WTC11 (cell line): ENCODE measurements at regions not wholly inside any gene's neighbourhood (a gene's known extent, or its start where the extent isn't known, plus 50 kb on each side); places are given as distances from the start of the nearest gene placed in this dataset.

Experiments
- ATAC-seq: fragments of 200-7000 bp; cut with Tn5 transposase; 2 replicates; pipeline ENCODE4 v1.10.0; 2021; ENCODE audit warnings: mild to moderate bottlenecking, moderate library complexity
- CTCF ChIA-PET: fragments of 300-600 bp; sonication (Branson Sonifier 250); formaldehyde crosslinking; loops from one replicate; lab custom pipeline; 2021; ENCODE audit warnings: antibody characterized with exemption; lab: Charles Lee
- POLR2A ChIA-PET: fragments of 350-600 bp; sonication (Branson Sonifier 250); formaldehyde crosslinking; loops from one replicate; lab custom pipeline; 2021; ENCODE audit warnings: antibody characterized with exemption; lab: Charles Lee
- DNase-seq: peaks from one replicate; pipeline ENCODE4 v3.0.0; 2021; ENCODE audit warnings: low spot score
- H3K27ac Mint-ChIP-seq: 2 replicates; pipeline ENCODE4 v1.8.0; 2021; ENCODE audit warnings: mixed read lengths
- H3K27me3 Mint-ChIP-seq: 2 replicates; pipeline ENCODE4 v1.8.0; 2021; ENCODE audit warnings: low read depth, mild to moderate bottlenecking, moderate library complexity, mixed read lengths
- H3K36me3 Mint-ChIP-seq: 2 replicates; pipeline ENCODE4 v1.8.0; 2021; ENCODE audit warnings: mixed read lengths
- H3K4me1 Mint-ChIP-seq: 2 replicates; pipeline ENCODE4 v1.8.0; 2022; ENCODE audit warnings: mixed read lengths
- H3K4me3 Mint-ChIP-seq: 2 replicates; pipeline ENCODE4 v1.8.0; 2021; ENCODE audit warnings: mild to moderate bottlenecking, moderate library complexity, mixed read lengths
- H3K9me3 Mint-ChIP-seq: 2 replicates; pipeline ENCODE4 v1.8.0; 2021; ENCODE audit warnings: mixed read lengths
- CREB1 ChIP-seq: sonication (generic); formaldehyde crosslinking; IDR thresholded peaks from 2 replicates; pipeline ENCODE4 v1.8.0; 2023; ENCODE audit warnings: mild to moderate bottlenecking, missing genetic modification reagents
- CTCF ChIP-seq: fragments of 200-600 bp; IDR thresholded peaks from 2 replicates; pipeline ENCODE4 v1.8.0; 2022; ENCODE audit warnings: antibody characterized with exemption
- EMX1 ChIP-seq: fragments of 250-450 bp; sonication (Bioruptor Pico); IDR thresholded peaks from 2 replicates; pipeline ENCODE4 v1.8.0; 2021; ENCODE audit warnings: mild to moderate bottlenecking
- GABPB1 ChIP-seq: sonication (generic); formaldehyde crosslinking; IDR thresholded peaks from 2 replicates; pipeline ENCODE4 v1.8.1; 2023; ENCODE audit warnings: mild to moderate bottlenecking, missing genetic modification reagents
- GTF2I ChIP-seq: fragments of 250-450 bp; sonication (Bioruptor Pico); conservative IDR thresholded peaks from 2 replicates; pipeline ENCODE4 v1.4.0; 2021; ENCODE audit warnings: mild to moderate bottlenecking
- JUN ChIP-seq: sonication (generic); formaldehyde crosslinking; IDR thresholded peaks from 2 replicates; pipeline ENCODE4 v1.8.0; 2023; ENCODE audit warnings: mild to moderate bottlenecking, missing genetic modification reagents
- NR1H2 ChIP-seq: sonication (generic); formaldehyde crosslinking; IDR thresholded peaks from 2 replicates; pipeline ENCODE4 v1.9.0; 2021; ENCODE audit warnings: mild to moderate bottlenecking, moderate library complexity, missing genetic modification reagents
- PRDM15 ChIP-seq: sonication (generic); formaldehyde crosslinking; IDR thresholded peaks from 2 replicates; pipeline ENCODE4 v1.8.0; 2022; ENCODE audit warnings: missing genetic modification reagents
- PRRX2 ChIP-seq: fragments of 250-450 bp; sonication (Bioruptor Pico); IDR thresholded peaks from 2 replicates; pipeline ENCODE4 v1.8.0; 2021; ENCODE audit warnings: mild to moderate bottlenecking
- SP1 ChIP-seq: sonication (generic); formaldehyde crosslinking; conservative IDR thresholded peaks from 2 replicates; pipeline ENCODE4 v1.8.1; 2022; ENCODE audit warnings: missing genetic modification reagents
- TCF7 ChIP-seq: sonication (generic); formaldehyde crosslinking; IDR thresholded peaks from 2 replicates; pipeline ENCODE4 v1.8.0; 2022; ENCODE audit warnings: mild to moderate bottlenecking, low read depth, missing genetic modification reagents, moderate library complexity
- TEAD1 ChIP-seq: sonication (generic); formaldehyde crosslinking; IDR thresholded peaks from 2 replicates; pipeline ENCODE4 v1.8.0; 2022; ENCODE audit warnings: mild to moderate bottlenecking, missing genetic modification reagents
- TEAD4 ChIP-seq: sonication (generic); formaldehyde crosslinking; IDR thresholded peaks from 2 replicates; pipeline ENCODE4 v1.8.0; 2022; ENCODE audit warnings: mild to moderate bottlenecking, missing genetic modification reagents
- ZBTB21 ChIP-seq: sonication (generic); formaldehyde crosslinking; IDR thresholded peaks from 2 replicates; pipeline ENCODE4 v1.8.1; 2023; ENCODE audit warnings: mild to moderate bottlenecking, missing genetic modification reagents, borderline replicate concordance
- ZNF138 ChIP-seq: sonication (generic); formaldehyde crosslinking; conservative IDR thresholded peaks from 2 replicates; pipeline ENCODE4 v1.8.1; 2022; ENCODE audit warnings: mild to moderate bottlenecking, moderate library complexity, missing genetic modification reagents
- ZNF423 ChIP-seq: fragments of 250-450 bp; sonication (Bioruptor Pico); IDR thresholded peaks from 2 replicates; pipeline ENCODE4 v2.1.2; 2022; ENCODE audit warnings: mild to moderate bottlenecking, moderate library complexity
- ZNF671 ChIP-seq: fragments of 250-450 bp; sonication (Bioruptor Pico); IDR thresholded peaks from 2 replicates; pipeline ENCODE4 v1.8.0; 2021; ENCODE audit warnings: mild to moderate bottlenecking
- TF ChIP-seq, protein P1 (sequence below): sonication (generic); formaldehyde crosslinking; IDR thresholded peaks from 2 replicates; pipeline ENCODE4 v1.8.0; 2023; ENCODE audit warnings: mild to moderate bottlenecking, missing genetic modification reagents
- TF ChIP-seq, protein P2 (sequence below): sonication (generic); formaldehyde crosslinking; IDR thresholded peaks from 2 replicates; pipeline ENCODE4 v1.8.1; 2022; ENCODE audit warnings: mild to moderate bottlenecking, moderate library complexity, missing genetic modification reagents
- TF ChIP-seq, protein P3 (sequence below): sonication (generic); formaldehyde crosslinking; IDR thresholded peaks from 2 replicates; pipeline ENCODE4 v1.8.0; 2022; ENCODE audit warnings: mild to moderate bottlenecking, missing genetic modification reagents
- TF ChIP-seq, protein P4 (sequence below): fragments of 250-450 bp; sonication (Bioruptor Pico); IDR thresholded peaks from 2 replicates; pipeline ENCODE4 v1.9.0; 2021; ENCODE audit warnings: mild to moderate bottlenecking, borderline replicate concordance

DNA sequence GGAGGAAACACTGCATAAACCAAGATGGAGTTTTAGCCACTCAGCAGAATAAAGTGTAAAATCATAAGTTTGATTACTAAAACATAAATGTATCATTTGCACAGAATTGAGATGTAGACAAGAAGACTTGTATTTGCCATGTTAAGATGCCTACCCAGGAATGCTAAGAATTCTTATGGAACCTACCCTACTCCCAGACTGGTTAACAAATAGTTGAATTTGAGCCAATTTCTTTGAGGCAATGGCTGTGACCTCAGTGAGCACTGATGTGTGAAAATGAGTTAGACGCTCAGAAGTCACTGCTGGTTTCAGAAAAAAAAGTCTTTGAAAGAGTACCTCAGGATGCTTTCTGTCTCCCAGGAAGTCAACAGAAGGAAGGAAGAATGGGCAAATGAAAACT, 95.6 kb downstream of the ESM1 start (continued):
- TF ChIP-seq, protein P1, sequence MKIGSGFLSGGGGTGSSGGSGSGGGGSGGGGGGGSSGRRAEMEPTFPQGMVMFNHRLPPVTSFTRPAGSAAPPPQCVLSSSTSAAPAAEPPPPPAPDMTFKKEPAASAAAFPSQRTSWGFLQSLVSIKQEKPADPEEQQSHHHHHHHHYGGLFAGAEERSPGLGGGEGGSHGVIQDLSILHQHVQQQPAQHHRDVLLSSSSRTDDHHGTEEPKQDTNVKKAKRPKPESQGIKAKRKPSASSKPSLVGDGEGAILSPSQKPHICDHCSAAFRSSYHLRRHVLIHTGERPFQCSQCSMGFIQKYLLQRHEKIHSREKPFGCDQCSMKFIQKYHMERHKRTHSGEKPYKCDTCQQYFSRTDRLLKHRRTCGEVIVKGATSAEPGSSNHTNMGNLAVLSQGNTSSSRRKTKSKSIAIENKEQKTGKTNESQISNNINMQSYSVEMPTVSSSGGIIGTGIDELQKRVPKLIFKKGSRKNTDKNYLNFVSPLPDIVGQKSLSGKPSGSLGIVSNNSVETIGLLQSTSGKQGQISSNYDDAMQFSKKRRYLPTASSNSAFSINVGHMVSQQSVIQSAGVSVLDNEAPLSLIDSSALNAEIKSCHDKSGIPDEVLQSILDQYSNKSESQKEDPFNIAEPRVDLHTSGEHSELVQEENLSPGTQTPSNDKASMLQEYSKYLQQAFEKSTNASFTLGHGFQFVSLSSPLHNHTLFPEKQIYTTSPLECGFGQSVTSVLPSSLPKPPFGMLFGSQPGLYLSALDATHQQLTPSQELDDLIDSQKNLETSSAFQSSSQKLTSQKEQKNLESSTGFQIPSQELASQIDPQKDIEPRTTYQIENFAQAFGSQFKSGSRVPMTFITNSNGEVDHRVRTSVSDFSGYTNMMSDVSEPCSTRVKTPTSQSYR (CRISPR knock-in tag), result no peak
- no peak for TF ChIP-seq PRRX2 (CRISPR knock-in tag)
- TF ChIP-seq CREB1 (CRISPR knock-in tag), result no peak

- Mint-ChIP-seq H3K9me3 (peaks cover 25% of the 10 kb centered on the region), H3K36me3 (peaks cover 23% of the 10 kb centered on the region), H3K27ac (no peak overlapping the region), H3K4me1 (peaks cover 17% of the 10 kb centered on the region), H3K4me3 (no peak overlapping the region), H3K27me3 (peaks cover 43% of the 10 kb centered on the region)
- POLR2A ChIA-PET, result no interaction called here
- TF ChIP-seq ZNF423 (CRISPR knock-in tag) (no peak), ZBTB21 (CRISPR knock-in tag) (no peak), SP1 (CRISPR knock-in tag) (no peak), ZNF671 (CRISPR knock-in tag) (no peak), NR1H2 (CRISPR knock-in tag) (no peak), TEAD4 (no peak), EMX1 (no peak), TCF7 (CRISPR knock-in tag) (no peak), PRDM15 (no peak), GTF2I (CRISPR knock-in tag) (no peak), GABPB1 (CRISPR knock-in tag) (no peak), JUN (CRISPR knock-in tag) (no peak), ZNF138 (no peak), CTCF (no peak), TEAD1 (CRISPR knock-in tag) (no peak)
- TF ChIP-seq, protein P2, sequence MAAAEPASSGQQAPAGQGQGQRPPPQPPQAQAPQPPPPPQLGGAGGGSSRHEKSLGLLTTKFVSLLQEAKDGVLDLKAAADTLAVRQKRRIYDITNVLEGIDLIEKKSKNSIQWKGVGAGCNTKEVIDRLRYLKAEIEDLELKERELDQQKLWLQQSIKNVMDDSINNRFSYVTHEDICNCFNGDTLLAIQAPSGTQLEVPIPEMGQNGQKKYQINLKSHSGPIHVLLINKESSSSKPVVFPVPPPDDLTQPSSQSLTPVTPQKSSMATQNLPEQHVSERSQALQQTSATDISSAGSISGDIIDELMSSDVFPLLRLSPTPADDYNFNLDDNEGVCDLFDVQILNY (CRISPR knock-in tag), result no peak
- TF ChIP-seq, protein P3, sequence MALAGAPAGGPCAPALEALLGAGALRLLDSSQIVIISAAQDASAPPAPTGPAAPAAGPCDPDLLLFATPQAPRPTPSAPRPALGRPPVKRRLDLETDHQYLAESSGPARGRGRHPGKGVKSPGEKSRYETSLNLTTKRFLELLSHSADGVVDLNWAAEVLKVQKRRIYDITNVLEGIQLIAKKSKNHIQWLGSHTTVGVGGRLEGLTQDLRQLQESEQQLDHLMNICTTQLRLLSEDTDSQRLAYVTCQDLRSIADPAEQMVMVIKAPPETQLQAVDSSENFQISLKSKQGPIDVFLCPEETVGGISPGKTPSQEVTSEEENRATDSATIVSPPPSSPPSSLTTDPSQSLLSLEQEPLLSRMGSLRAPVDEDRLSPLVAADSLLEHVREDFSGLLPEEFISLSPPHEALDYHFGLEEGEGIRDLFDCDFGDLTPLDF (CRISPR knock-in tag), result no peak
- TF ChIP-seq, protein P4, sequence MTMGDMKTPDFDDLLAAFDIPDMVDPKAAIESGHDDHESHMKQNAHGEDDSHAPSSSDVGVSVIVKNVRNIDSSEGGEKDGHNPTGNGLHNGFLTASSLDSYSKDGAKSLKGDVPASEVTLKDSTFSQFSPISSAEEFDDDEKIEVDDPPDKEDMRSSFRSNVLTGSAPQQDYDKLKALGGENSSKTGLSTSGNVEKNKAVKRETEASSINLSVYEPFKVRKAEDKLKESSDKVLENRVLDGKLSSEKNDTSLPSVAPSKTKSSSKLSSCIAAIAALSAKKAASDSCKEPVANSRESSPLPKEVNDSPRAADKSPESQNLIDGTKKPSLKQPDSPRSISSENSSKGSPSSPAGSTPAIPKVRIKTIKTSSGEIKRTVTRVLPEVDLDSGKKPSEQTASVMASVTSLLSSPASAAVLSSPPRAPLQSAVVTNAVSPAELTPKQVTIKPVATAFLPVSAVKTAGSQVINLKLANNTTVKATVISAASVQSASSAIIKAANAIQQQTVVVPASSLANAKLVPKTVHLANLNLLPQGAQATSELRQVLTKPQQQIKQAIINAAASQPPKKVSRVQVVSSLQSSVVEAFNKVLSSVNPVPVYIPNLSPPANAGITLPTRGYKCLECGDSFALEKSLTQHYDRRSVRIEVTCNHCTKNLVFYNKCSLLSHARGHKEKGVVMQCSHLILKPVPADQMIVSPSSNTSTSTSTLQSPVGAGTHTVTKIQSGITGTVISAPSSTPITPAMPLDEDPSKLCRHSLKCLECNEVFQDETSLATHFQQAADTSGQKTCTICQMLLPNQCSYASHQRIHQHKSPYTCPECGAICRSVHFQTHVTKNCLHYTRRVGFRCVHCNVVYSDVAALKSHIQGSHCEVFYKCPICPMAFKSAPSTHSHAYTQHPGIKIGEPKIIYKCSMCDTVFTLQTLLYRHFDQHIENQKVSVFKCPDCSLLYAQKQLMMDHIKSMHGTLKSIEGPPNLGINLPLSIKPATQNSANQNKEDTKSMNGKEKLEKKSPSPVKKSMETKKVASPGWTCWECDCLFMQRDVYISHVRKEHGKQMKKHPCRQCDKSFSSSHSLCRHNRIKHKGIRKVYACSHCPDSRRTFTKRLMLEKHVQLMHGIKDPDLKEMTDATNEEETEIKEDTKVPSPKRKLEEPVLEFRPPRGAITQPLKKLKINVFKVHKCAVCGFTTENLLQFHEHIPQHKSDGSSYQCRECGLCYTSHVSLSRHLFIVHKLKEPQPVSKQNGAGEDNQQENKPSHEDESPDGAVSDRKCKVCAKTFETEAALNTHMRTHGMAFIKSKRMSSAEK (CRISPR knock-in tag), result no peak
- ATAC-seq (no peak), DNase-seq (no peak)
- CTCF ChIA-PET, result interaction anchor here (0.7 to 3.2 kb wide), 3 partner anchors 17 to 20 kb away, joined by 3 to 9 read pairs (median 4); no protein-coding TSS in a partner anchor
Observed at GRCh38 chr5:54887663-54888062, 97.7 kb downstream of the ESM1 start.
